SH-SY5Y (cell line): ENCODE measurements at regions not wholly inside any gene's neighbourhood (a gene's known extent, or its start where the extent isn't known, plus 50 kb on each side); places are given as distances from the start of the nearest gene placed in this dataset.

Experiments used
- GATA2 ChIP-seq: IDR thresholded peaks from 2 replicates; pipeline ENCODE4 v1.6.1; 2011; ENCODE audit warnings: mild to moderate bottlenecking, low read depth, low read length
- GATA3 ChIP-seq: IDR thresholded peaks from 2 replicates; pipeline ENCODE4 v1.6.1; 2011; ENCODE audit warnings: low read depth, mild to moderate bottlenecking, low read length, moderate library complexity

DNA sequence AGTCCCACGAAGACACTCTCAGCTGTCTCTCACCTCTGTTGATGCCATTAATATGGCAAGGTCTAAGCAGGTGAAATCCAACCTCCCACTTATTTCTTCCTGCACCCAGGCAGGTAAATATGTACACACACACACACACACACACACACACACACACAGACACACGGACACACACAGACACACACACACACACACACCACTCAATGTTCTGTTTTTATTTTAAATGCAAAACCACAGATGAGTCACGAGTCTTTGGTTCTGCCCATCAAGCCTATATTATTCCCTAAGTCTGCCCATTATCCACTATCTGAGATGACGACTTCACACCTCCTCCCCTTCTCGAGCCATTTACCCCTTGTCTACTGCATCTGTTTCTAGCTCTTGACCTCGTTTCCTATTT lies 344.7 kb downstream of the CDH26 start:
- TF ChIP-seq GATA3 (no peak), GATA2 (no peak)
